ENCODE measurements at regions not wholly inside any gene's neighbourhood (a gene's known extent, or its start where the extent isn't known, plus 50 kb on each side); places are given as distances from the start of the nearest gene placed in this dataset.

GRCh38 chr5:17989036-17989435 lies 354.8 kb downstream of the TAF11L14 start:
- Histone ChIP-seq H3K4me1 (ENCODE audit: control insufficient read depth, insufficient read depth, low read length) (no peaks in the 10 kb centered on the region), H2AFZ (replicated peaks; ENCODE audit: low read length, poor library complexity) (no peak overlapping the region), H2BK5ac (ENCODE audit: low read depth, low read length, poor library complexity, severe bottlenecking) (no peak overlapping the region), H2BK20ac (ENCODE audit: low read depth, low read length) (no peak overlapping the region), H3K18ac (ENCODE audit: low read depth, low read length) (no peak overlapping the region), H3K23ac (ENCODE audit: low read depth, low read length) (no peak overlapping the region), H2BK15ac (ENCODE audit: low read depth, low read length) (no peak overlapping the region), H3K36me3 (ENCODE audit: control insufficient read depth, insufficient read depth, low read length) (no peaks in the 10 kb centered on the region), H3K27ac (ENCODE audit: insufficient read depth, low read length) (no peak overlapping the region), H3K9ac (ENCODE audit: low read depth, low read length) (no peak overlapping the region), H3K9me1 (ENCODE audit: insufficient read depth, low read length) (no peaks in the 10 kb centered on the region), H2AK5ac (ENCODE audit: low read depth, low read length) (no peak overlapping the region), H3K9me3 (ENCODE audit: control insufficient read depth, insufficient read depth, low read length) (no peaks in the 10 kb centered on the region), H3K56ac (ENCODE audit: extremely low read depth, insufficient read depth, low read length) (no peak overlapping the region), H3K4me3 (ENCODE audit: insufficient read depth, low read depth, low read length) (no peak overlapping the region), H4K20me1 (ENCODE audit: insufficient read depth, low read length) (no peaks in the 10 kb centered on the region), H4K8ac (ENCODE audit: low read depth in 2 of 2, low read length in 2 of 2) (no peak overlapping the region), H3K79me1 (ENCODE audit: low read depth in 1 of 2, low read length in 2 of 2) (no peaks in the 10 kb centered on the region), H4K91ac (ENCODE audit: insufficient read depth, low read depth, low read length) (no peak overlapping the region), H3K4me2 (ENCODE audit: low read depth, low read length) (no peak overlapping the region), H2BK120ac (ENCODE audit: low read depth, low read length) (no peak overlapping the region), H3K4ac (ENCODE audit: low read depth, low read length) (no peak overlapping the region), H3K27me3 (ENCODE audit: control insufficient read depth, insufficient read depth, low read length) (no peaks in the 10 kb centered on the region), H4K5ac (ENCODE audit: low read depth, low read length) (no peak overlapping the region), H3K14ac (replicated peaks; ENCODE audit: low read depth, low read length) (no peak overlapping the region), H2AK9ac (replicated peaks; ENCODE audit: low read depth, low read length, poor library complexity) (no peak overlapping the region)
- intact Hi-C loops (cut with micrococcal nuclease) (no loop called here), in situ Hi-C loops (cut with MboI; ENCODE audit: low sequenced_read_pairs) (no loop called here), dilution Hi-C loops (cut with HindIII; ENCODE audit: low sequenced_read_pairs, unreplicated experiment) (no loop called here)
- ATAC-seq (ENCODE audit: low read depth) (no peak), DNase-seq (no peak)
- BruUV-seq (replicated peaks): no TSS peak
- WGBS, 2 experiments (ENCODE audit: extremely low coverage in 2 of 2, insufficient read length in 1 of 2): 80% methylated on average over 1 of the region's 4 CpGs; no CpG with 5 or more reads in 1 of the 2 experiments
- ChIA-PET POLR2A (ENCODE audit: unreplicated experiment) (no interaction called here), CTCF (no interaction called here)
- TF ChIP-seq USF2 (IDR thresholded peaks at IDR 0.05; ENCODE audit: low read depth, low read length): no peak
- no peak for TF ChIP-seq MAFK (IDR thresholded peaks at IDR 0.05; ENCODE audit: low read depth, low read length)
- TF ChIP-seq MXI1 (IDR thresholded peaks at IDR 0.05; ENCODE audit: borderline replicate concordance, low read depth, low read length): no peak
- TF ChIP-seq CTCF (conservative IDR thresholded peaks at IDR 0.05; ENCODE audit: low read depth, low read length): no peak
- no peak for TF ChIP-seq RCOR1 (IDR thresholded peaks at IDR 0.05; ENCODE audit: insufficient replicate concordance, low read length)
- TF ChIP-seq FOS (IDR thresholded peaks at IDR 0.05; ENCODE audit: low read depth, low read length): no peak
- no peak for TF ChIP-seq POLR2A (IDR thresholded peaks at IDR 0.05; ENCODE audit: low read depth, low read length)
- TF ChIP-seq SMC3 (IDR thresholded peaks at IDR 0.05; ENCODE audit: low read depth, low read length): no peak
- no peak for TF ChIP-seq MAZ (IDR thresholded peaks at IDR 0.05; ENCODE audit: borderline replicate concordance, low read depth, low read length)

Data from IMR-90 (cell line).